ENCODE measurements at regions not wholly inside any gene's neighbourhood (a gene's known extent, or its start where the extent isn't known, plus 50 kb on each side); places are given as distances from the start of the nearest gene placed in this dataset.
"Not testable (repeated sequence)": the region's sequence is repeated elsewhere in the genome, so short reads cannot be mapped to it uniquely, and the experiment has no call there.

- Histone ChIP-seq H3K9me3 (no peaks in the 10 kb centered on the region), H3K36me3 (no peaks in the 10 kb centered on the region), H3K4me3 (no peak overlapping the region), H3K4me1 (peaks cover 0 to 6% (median 0%) of the 10 kb centered on the region in 6 donors), H3K27me3 (replicated peaks in 1 of 7) (peaks cover 0 to 13% (median 0%) of the 10 kb centered on the region in 7 donors), H3K27ac (no peak overlapping the region)
- intact Hi-C loops (cut with DNase I; ENCODE audit: low total_unique reads), result no loop called here
- no peak for TF ChIP-seq POLR2A (IDR thresholded peaks at IDR 0.05)
- TF ChIP-seq CTCF (IDR thresholded peaks at IDR 0.05 in 8 of 11, conservative IDR thresholded peaks at IDR 0.05 in 3 of 11), result no peak
- no peak for TF ChIP-seq POLR2AphosphoS5 (IDR thresholded peaks at IDR 0.05)
- 62 to 78% (median 69%) methylated on average over 3 of the region's 3 CpGs for WGBS, 5 donors
- no peak for DNase-seq
These were observed 82.2 kb upstream of the GNAZ start for GRCh38 chr22:22988150-22988549.

GRCh38 chr22:22988785-22989184 lies 81.5 kb upstream of the GNAZ start:
- Histone ChIP-seq H3K36me3 (no peaks in the 10 kb centered on the region), H3K9me3 (no peaks in the 10 kb centered on the region), H3K4me1 (no peaks in the 10 kb centered on the region), H3K27me3 (replicated peaks in 1 of 7) (peaks cover 0 to 13% (median 0%) of the 10 kb centered on the region in 7 donors), H3K27ac (no peak overlapping the region), H3K4me3 (no peak overlapping the region)
- no peak for DNase-seq
- 79 to 91% (median 88%) methylated on average over 3 of the region's 3 CpGs for WGBS, 5 donors
- TF ChIP-seq POLR2AphosphoS5 (IDR thresholded peaks at IDR 0.05), result no peak
- TF ChIP-seq CTCF (IDR thresholded peaks at IDR 0.05 in 8 of 11, conservative IDR thresholded peaks at IDR 0.05 in 3 of 11), result no peak
- TF ChIP-seq POLR2A (IDR thresholded peaks at IDR 0.05), result no peak
- intact Hi-C loops (cut with DNase I; ENCODE audit: low total_unique reads), result no loop called here

GRCh38 chr22:22989856-22990255 lies 80.5 kb upstream of the GNAZ start:
- Histone ChIP-seq H3K36me3 (no peaks in the 10 kb centered on the region), H3K9me3 (no peaks in the 10 kb centered on the region), H3K27ac (no peak overlapping the region), H3K4me3 (no peak overlapping the region), H3K27me3 (replicated peaks in 1 of 7) (peaks cover 0 to 13% (median 0%) of the 10 kb centered on the region in 7 donors), H3K4me1 (no peaks in the 10 kb centered on the region)
- DNase-seq, result no peak
- 94 to 100% (median 96%) methylated on average over 3 of the region's 3 CpGs for WGBS, 5 donors
- TF ChIP-seq POLR2AphosphoS5 (IDR thresholded peaks at IDR 0.05) (no peak), POLR2A (IDR thresholded peaks at IDR 0.05) (no peak), CTCF (IDR thresholded peaks at IDR 0.05 in 8 of 11, conservative IDR thresholded peaks at IDR 0.05 in 3 of 11) (no peak)
- intact Hi-C loops (cut with DNase I; ENCODE audit: low total_unique reads), result no loop called here

GRCh38 chr22:22990711-22991505 lies 79.4 kb upstream of the GNAZ start:
- DNase-seq; H3K27ac ChIP-seq; H3K4me3 ChIP-seq; H3K9me3 ChIP-seq; intact Hi-C loops (cut with DNase I; ENCODE audit: low total_unique reads); H3K4me1 ChIP-seq; H3K36me3 ChIP-seq: not testable (repeated sequence)
- WGBS, 5 donors, result 85 to 93% (median 90%) methylated on average over 7 of the region's 7 CpGs
- peaks cover 0 to 13% (median 0%) of the 10 kb centered on the region in 7 donors for H3K27me3 ChIP-seq (replicated peaks in 1 of 7)
